GM06990 (cell line): ENCODE measurements at regions not wholly inside any gene's neighbourhood (a gene's known extent, or its start where the extent isn't known, plus 50 kb on each side); places are given as distances from the start of the nearest gene placed in this dataset.
"Not testable (repeated sequence)": the region's sequence is repeated elsewhere in the genome, so short reads cannot be mapped to it uniquely, and the experiment has no call there.

Experiments used
- DNase-seq: peaks from one replicate; pipeline ENCODE4 v3.0.0-alpha.2; 2011; ENCODE audit not compliant: insufficient read length; ENCODE audit errors: extremely low read depth
- H3K27me3 ChIP-seq: replicated peaks from 2 replicates; pipeline ENCODE4 v1.6.0; 2011; ENCODE audit warnings: low read length; ENCODE audit not compliant: control insufficient read depth, insufficient read depth
- H3K36me3 ChIP-seq: 2 replicates; pipeline ENCODE4 v1.5.1; 2011; ENCODE audit warnings: low read length; ENCODE audit not compliant: control insufficient read depth, insufficient read depth
- H3K4me3 ChIP-seq: replicated peaks from 2 replicates; pipeline ENCODE4 v1.5.1; 2011; ENCODE audit warnings: low read depth, mild to moderate bottlenecking, control low read depth, low read length
- CTCF ChIP-seq: IDR thresholded peaks from 2 replicates; pipeline ENCODE4 v1.5.1; 2011; ENCODE audit warnings: low read length, control low read depth, mild to moderate bottlenecking, inconsistent platforms; ENCODE audit not compliant: insufficient read depth, poor library complexity, severe bottlenecking

GRCh38 chr2:184993746-184994145 lies 395.4 kb downstream of the ZNF804A start:
- TF ChIP-seq CTCF = no peak
- no peak for DNase-seq
- Histone ChIP-seq H3K27me3 (no peaks in the 10 kb centered on the region), H3K4me3 (no peak overlapping the region), H3K36me3 (no peaks in the 10 kb centered on the region)

DNA sequence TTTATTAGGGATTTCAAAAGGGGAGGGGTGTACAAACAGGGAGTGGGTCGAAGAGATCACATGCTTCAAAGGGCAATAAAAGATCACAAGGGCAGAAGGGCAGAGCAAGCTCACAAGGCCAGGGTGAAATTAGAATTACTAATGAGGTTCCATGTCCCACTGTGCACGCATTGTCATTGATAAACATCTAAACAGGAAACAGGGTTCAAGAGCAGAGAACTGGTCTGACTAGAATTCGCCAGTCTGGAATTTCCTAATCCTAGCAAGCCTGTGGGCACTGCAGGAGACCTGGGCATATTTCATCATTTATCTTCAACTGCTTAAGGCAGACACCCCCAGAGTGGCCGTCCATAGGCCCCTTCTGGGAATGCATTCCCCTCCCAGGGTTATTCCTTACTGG lies 408.2 kb downstream of the ZNF804A start:
- Histone ChIP-seq H3K36me3 (no peaks in the 10 kb centered on the region), H3K27me3 (no peaks in the 10 kb centered on the region), H3K4me3 (no peak overlapping the region)
- DNase-seq = no peak
- TF ChIP-seq CTCF = no peak

DNA sequence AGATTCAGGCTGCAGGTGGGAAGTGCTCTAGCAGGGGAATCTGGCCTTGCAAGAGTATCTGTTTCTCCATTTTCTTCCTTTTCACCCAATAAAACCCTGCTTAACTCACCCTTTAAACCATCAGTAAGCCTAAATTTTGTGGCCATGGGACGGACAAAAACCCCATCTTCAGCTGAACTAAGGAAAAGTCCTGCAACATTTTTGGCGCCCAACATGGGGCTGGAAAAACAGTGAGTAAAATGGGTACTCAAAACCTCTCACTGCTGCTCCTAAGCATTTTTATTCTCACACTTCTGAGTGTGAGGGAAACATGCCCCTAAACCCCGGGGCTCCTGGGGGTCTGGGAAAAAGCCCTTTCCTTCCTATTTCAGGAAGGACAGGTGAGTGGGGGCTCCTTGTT lies 414.3 kb downstream of the ZNF804A start:
- DNase-seq = no peak
- no peak for TF ChIP-seq CTCF
- Histone ChIP-seq H3K27me3 (no peaks in the 10 kb centered on the region), H3K4me3 (no peak overlapping the region), H3K36me3 (no peaks in the 10 kb centered on the region)

GRCh38 chr2:185014076-185014475 lies 415.7 kb downstream of the ZNF804A start:
- TF ChIP-seq CTCF = no peak
- no peaks in the 10 kb centered on the region for H3K36me3 ChIP-seq
- DNase-seq = no peak
- H3K4me3 ChIP-seq = no peak overlapping the region
- no peaks in the 10 kb centered on the region for H3K27me3 ChIP-seq

- not testable (repeated sequence) for H3K27me3 ChIP-seq, H3K36me3 ChIP-seq, H3K4me3 ChIP-seq, DNase-seq
These were observed 427.6 kb downstream of the ZNF804A start for GRCh38 chr2:185025891-185026290.

DNA sequence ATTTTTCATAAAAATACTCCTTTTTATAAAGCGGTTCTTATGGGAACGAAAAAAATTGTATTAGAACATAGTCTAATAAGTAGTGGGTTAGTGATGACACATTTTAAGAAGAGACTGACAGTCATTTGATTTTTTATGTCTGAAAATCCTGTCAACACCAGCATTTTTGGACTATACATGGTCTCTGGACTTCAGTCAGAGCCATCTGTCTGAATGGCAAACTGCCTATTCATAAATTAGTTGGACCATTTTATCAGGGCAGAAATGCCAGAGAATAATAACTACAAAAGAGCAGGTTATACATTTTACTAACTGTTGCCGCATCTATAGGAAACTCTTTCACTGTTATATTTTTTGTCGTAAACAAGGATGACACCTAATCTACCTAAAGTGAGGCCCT lies 437.6 kb downstream of the ZNF804A start:
- TF ChIP-seq CTCF = no peak

More for the DNA sequence above, 437.6 kb downstream of the ZNF804A start:
- Histone ChIP-seq H3K36me3 (no peaks in the 10 kb centered on the region), H3K27me3 (no peaks in the 10 kb centered on the region), H3K4me3 (no peak overlapping the region)
- no peak for DNase-seq
